Colonic mucosa (tissue), 4 donors: ENCODE measurements at regions not wholly inside any gene's neighbourhood (a gene's known extent, or its start where the extent isn't known, plus 50 kb on each side); places are given as distances from the start of the nearest gene placed in this dataset.

ENCODE experiments used
- DNase-seq: peaks from one replicate; pipeline ENCODE4 v3.0.0-alpha.2; 2020
- H3K27ac ChIP-seq: fragments of 200-600 bp; one replicate; pipeline ENCODE4 v1.8.0; 2021
- H3K27me3 ChIP-seq: fragments of 200-600 bp; one replicate; pipeline ENCODE4 v1.8.0; 2021
- H3K36me3 ChIP-seq: fragments of 200-600 bp; one replicate; pipeline ENCODE4 v1.8.0; 2021
- H3K4me1 ChIP-seq: fragments of 200-600 bp; one replicate; pipeline ENCODE4 v1.8.0; 2021; ENCODE audit warnings: mild to moderate bottlenecking
- H3K4me3 ChIP-seq: fragments of 200-600 bp; one replicate; pipeline ENCODE4 v1.8.0; 2021
- H3K9ac ChIP-seq, 2 donors: one replicate each; pipeline ENCODE4 v1.7.0; 2013; ENCODE audit warnings: control low read depth in 2 of 2, low read depth in 2 of 2, low read length in 2 of 2
- H3K9me3 ChIP-seq: fragments of 200-600 bp; one replicate; pipeline ENCODE4 v1.8.0; 2021
- CTCF ChIP-seq: fragments of 200-600 bp; IDR thresholded peaks from one replicate; pipeline ENCODE4 v1.8.0; 2022; ENCODE audit warnings: antibody characterized with exemption, mild to moderate bottlenecking
- intact Hi-C: fragments of 100-400 bp; cut with DNase I; formaldehyde crosslinking; loops from one replicate; pipeline ENCODE4 v1.14.1; 2022
- donor health status: healthy.
- donor health status: DM: no; HTN: no; CAD: no.
- donor health status: DM: no; HTN: no; CAD: no.

DNA sequence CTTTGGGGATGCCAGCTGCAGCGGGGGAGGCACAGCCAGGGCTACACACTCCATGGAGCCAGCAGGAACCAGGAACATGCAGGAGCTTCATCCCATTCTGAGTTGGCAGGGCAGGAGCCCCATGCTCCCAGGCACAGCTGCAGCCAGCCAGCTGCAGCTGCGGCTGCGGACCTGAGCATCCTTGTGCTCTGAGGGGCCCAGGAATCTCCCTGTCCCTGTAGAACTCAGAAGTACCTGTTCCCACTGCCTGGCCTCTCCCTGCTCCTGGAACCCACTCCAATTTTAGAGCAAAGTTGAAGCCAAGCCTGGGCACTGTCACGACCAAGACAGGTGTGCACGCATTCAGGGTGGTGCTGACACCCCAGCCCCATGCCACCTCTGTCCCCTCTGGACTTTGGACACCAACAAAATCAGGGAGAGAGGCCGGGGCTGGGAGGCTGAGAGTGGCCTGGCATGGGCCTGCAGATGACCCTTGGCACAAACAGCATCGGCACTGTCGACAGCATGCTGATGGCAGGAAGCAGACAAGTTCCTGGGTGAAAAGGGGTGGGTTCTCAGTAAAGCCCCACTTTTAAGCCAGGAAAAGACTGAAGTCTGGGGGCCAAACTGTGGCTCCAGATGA, 257.3 kb upstream of the LRFN5 start:
- Histone ChIP-seq H3K27me3 (no peaks in the 10 kb centered on the region), H3K9ac (no peak overlapping the region), H3K4me1 (no peaks in the 10 kb centered on the region), H3K27ac (no peak overlapping the region), H3K4me3 (no peak overlapping the region), H3K36me3 (no peaks in the 10 kb centered on the region), H3K9me3 (no peaks in the 10 kb centered on the region)
- no peak for DNase-seq
- no peak for TF ChIP-seq CTCF
- intact Hi-C loops = no loop called here

- no peaks in the 10 kb centered on the region for H3K9me3 ChIP-seq
- H3K9ac ChIP-seq = no peak overlapping the region
- intact Hi-C loops = no loop called here
- no peaks in the 10 kb centered on the region for H3K27me3 ChIP-seq
- no peak for DNase-seq
- H3K4me1 ChIP-seq = no peaks in the 10 kb centered on the region
- H3K4me3 ChIP-seq = no peak overlapping the region
- TF ChIP-seq CTCF = no peak
- H3K36me3 ChIP-seq = no peaks in the 10 kb centered on the region
- H3K27ac ChIP-seq = no peak overlapping the region
Observed at GRCh38 chr14:41343857-41344256, 262.8 kb upstream of the LRFN5 start.

DNA sequence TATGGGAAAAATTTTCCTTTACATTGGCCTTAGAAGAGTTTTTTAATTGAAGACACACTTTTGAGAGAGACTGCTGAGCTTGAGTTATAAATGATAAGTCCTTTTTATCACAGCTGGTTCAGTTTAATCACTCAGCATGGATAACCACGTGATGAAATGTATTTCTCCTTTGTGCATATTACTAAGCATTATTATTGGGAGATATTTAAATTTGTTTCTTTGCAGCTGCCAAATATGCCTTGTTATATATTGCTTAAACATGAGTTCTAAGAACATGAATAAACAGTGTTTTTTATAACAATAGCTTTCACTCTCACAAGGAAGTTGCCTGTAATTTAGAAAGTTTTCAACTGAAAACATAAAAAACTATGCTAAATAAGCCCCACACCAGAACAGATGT, 293.5 kb upstream of the LRFN5 start:
- intact Hi-C loops = no loop called here
- H3K9me3 ChIP-seq = no peaks in the 10 kb centered on the region
- H3K27me3 ChIP-seq = no peaks in the 10 kb centered on the region
- H3K4me3 ChIP-seq = no peak overlapping the region
- no peaks in the 10 kb centered on the region for H3K36me3 ChIP-seq
- no peaks in the 10 kb centered on the region for H3K4me1 ChIP-seq
- H3K27ac ChIP-seq = no peak overlapping the region
- TF ChIP-seq CTCF = no peak
- no peak for DNase-seq
- H3K9ac ChIP-seq = no peak overlapping the region

DNA sequence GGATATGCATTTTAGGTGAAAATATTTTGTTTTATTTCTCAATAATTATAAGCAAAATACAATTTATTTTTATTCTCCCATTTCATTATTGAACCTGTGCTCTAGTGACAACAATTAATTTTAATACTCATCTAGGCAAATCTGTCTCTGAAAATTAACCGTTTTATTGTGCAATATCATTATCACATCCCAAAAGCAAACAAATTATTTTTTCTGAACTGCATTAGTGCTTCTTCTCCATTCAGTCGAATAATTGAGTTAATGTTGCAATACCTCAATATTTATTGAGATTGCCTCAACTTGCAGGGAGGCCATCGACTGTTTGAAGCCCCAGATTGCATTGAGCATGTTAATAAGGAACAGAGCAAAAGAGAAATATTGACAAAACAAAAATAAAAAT, 303.2 kb upstream of the LRFN5 start:
- no peak for DNase-seq
- H3K4me1 ChIP-seq = no peaks in the 10 kb centered on the region
- H3K9me3 ChIP-seq = peaks cover 2% of the 10 kb centered on the region
- H3K27ac ChIP-seq = no peak overlapping the region
- H3K36me3 ChIP-seq = no peaks in the 10 kb centered on the region
- H3K27me3 ChIP-seq = no peaks in the 10 kb centered on the region
- H3K9ac ChIP-seq = no peak overlapping the region
- no peak overlapping the region for H3K4me3 ChIP-seq
- no peak for TF ChIP-seq CTCF
- intact Hi-C loops = no loop called here

DNA sequence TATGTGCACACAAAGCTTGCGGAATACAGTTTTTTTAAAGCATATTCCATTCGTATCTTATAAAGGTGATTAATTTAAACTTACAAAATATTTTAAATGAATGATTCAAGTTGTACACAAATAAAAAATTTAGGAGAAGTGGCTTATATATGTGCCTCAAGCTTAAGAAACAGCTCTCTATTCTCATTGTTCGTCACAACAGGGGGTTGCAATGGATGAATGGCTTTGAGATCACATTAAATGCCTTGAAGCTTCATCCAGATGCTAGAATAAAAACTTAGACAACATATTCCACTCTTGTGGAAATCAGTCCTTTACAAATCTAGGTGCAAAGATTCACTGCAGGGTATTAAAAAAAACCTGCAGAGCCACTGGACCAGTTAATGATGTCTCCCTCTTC, 303.9 kb upstream of the LRFN5 start:
- Histone ChIP-seq H3K9me3 (peaks cover 2% of the 10 kb centered on the region), H3K9ac (no peak overlapping the region), H3K36me3 (no peaks in the 10 kb centered on the region), H3K27ac (no peak overlapping the region), H3K27me3 (no peaks in the 10 kb centered on the region), H3K4me1 (no peaks in the 10 kb centered on the region), H3K4me3 (no peak overlapping the region)
- intact Hi-C loops = no loop called here
- no peak for DNase-seq
- TF ChIP-seq CTCF = no peak
